HEK293T (cell line): ENCODE measurements at regions not wholly inside any gene's neighbourhood (a gene's known extent, or its start where the extent isn't known, plus 50 kb on each side); places are given as distances from the start of the nearest gene placed in this dataset.

Experiments used
- ARNT ChIP-seq: fragments of 450-650 bp; IDR thresholded peaks from 2 replicates; pipeline ENCODE4 v1.6.1; 2017; ENCODE audit warnings: mild to moderate bottlenecking
- BHLHE40 ChIP-seq: fragments of 450-650 bp; IDR thresholded peaks from 2 replicates; pipeline ENCODE4 v1.6.1; 2016; ENCODE audit warnings: mild to moderate bottlenecking, moderate library complexity, borderline replicate concordance
- ELF4 ChIP-seq: fragments of 450-650 bp; IDR thresholded peaks from 2 replicates; pipeline ENCODE4 v1.6.1; 2017; ENCODE audit warnings: antibody characterized with exemption
- FOXA1 ChIP-seq: fragments of 450-650 bp; IDR thresholded peaks from 2 replicates; pipeline ENCODE4 v1.6.1; 2016; ENCODE audit warnings: mild to moderate bottlenecking
- FOXK2 ChIP-seq: fragments of 450-650 bp; IDR thresholded peaks from 2 replicates; pipeline ENCODE4 v1.6.1; 2016; ENCODE audit warnings: mild to moderate bottlenecking
- TARDBP ChIP-seq: fragments of 450-650 bp; IDR thresholded peaks from 2 replicates; pipeline ENCODE4 v1.6.1; 2016
- ZNF384 ChIP-seq: fragments of 450-650 bp; IDR thresholded peaks from 2 replicates; pipeline ENCODE4 v1.6.1; 2016

DNA sequence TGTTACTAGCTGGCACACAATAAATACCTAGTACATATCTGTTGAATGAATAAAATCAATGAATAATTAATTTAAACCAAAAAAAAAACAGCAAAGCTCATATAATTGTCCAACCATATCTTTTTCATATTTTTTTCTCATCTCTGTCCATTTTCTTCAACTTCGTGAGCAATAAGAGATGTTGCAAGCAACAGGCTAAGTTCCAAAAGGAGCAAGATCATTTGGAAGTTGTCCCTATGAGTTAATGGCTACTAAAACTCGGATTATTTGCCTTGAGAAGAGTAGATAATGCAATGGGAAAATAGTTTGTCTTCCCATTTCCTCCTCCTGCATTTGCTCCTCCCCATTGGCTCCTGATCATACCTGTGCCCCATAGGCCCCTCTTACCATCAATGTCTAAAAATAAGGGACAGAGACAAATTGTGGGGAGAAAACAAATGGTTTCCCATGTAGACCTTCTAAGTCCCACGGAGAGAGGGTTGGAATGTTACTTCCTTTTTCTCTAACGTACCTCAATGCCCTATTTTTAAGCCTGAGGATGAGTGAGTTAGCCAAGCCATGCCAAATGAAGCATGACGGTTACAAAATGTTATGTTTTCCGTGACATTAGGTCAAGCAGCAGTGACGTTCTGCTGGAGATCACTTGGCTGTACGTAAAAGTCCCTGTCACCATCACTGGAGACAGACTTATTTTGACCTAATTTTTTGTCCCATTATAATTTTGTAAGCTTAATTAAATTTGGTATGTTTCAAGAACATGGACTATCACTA, 217.3 kb upstream of the PREP start:
- TF ChIP-seq ZNF384 = no peak
- no peak for TF ChIP-seq FOXK2
- TF ChIP-seq FOXA1 = no peak
- no peak for TF ChIP-seq TARDBP
- no peak for TF ChIP-seq ELF4
- no peak for TF ChIP-seq BHLHE40
- TF ChIP-seq ARNT = no peak
